GM10266 (cell line): ENCODE measurements at regions not wholly inside any gene's neighbourhood (a gene's known extent, or its start where the extent isn't known, plus 50 kb on each side); places are given as distances from the start of the nearest gene placed in this dataset.

Source experiments
- DNase-seq: peaks from one replicate; pipeline ENCODE4 v3.0.0; 2012; ENCODE audit errors: extremely low spot score
- CTCF ChIP-seq: IDR thresholded peaks from 2 replicates; pipeline ENCODE4 v1.5.1; 2012; ENCODE audit warnings: mild to moderate bottlenecking, low read depth; ENCODE audit not compliant: control insufficient read depth, insufficient read depth; ENCODE audit errors: missing control alignments

DNA sequence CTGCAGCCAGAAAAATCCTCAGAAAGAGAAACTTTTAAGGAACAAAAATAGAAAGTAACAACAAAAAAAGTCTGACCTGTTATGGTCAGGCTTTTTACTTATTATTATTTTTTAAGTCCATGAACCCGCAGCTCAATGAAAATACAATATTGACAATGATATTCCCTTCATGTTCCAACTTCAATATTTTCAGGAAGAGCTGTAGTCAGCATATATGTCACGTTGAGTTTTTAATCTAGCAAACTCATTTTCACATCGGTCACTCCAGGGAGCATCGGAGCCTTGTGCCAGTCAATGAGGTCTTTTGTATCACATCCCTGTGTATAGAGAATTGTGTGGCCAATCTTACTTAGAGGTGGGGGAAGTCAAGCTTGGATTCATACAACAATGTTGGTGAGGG, 568.4 kb upstream of the GCFC2 start:
- DNase-seq, result no peak
- TF ChIP-seq CTCF, result no peak

GRCh38 chr2:76275788-76276187, 565.1 kb upstream of the GCFC2 start:
- TF ChIP-seq CTCF, result no peak
- DNase-seq, result no peak

- no peak for DNase-seq
- no peak for TF ChIP-seq CTCF
These were observed 564.0 kb upstream of the GCFC2 start for GRCh38 chr2:76274676-76275075.

DNA sequence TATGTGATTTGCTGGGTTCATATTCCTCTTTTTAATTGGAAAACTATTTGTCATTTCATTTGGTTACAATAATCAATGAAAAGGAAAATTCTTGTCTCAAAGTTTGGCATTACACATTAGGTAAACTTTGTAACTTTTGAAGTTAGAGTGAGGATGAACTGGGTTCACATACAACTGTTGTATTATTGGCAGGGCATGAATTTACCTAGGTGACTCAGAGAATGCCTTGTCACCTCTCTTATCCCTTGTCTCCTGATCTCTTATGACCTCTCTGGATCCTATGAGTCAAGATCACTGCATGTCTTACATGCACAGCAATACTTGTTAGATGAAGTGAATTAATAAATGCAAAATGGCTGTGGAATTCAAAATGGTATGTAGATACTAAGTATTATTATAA, 563.4 kb upstream of the GCFC2 start:
- no peak for TF ChIP-seq CTCF
- DNase-seq, result no peak

DNA sequence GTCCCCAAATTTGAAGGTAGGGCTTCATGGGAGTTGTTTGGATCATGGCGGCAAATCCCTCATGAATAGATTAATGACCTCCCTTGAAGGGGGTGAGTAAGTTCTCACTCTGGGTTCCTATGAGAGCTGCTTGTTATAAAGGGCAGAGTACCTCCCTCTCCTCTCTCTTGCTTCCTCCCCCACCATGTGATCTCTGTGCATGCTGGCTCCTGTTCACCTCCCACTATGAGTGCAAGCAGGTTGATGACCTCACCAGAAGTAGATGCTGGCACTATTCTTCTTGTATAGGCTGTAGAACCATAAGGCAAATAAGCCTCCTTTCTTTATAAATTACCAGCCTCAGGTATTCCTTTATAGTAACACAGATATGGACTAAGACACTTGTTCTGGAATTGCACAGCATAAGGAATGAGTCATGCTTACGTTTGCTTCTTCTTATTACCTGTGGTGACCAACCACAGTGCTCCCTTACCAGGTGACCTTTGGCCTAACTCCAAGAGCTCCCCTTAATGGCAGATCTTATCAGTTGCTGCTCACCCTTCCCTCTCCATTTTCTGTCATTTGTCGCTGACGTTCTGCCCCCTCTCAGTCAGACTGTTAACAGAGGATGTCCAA, 559.5 kb upstream of the GCFC2 start:
- no peak for DNase-seq
- no peak for TF ChIP-seq CTCF

DNA sequence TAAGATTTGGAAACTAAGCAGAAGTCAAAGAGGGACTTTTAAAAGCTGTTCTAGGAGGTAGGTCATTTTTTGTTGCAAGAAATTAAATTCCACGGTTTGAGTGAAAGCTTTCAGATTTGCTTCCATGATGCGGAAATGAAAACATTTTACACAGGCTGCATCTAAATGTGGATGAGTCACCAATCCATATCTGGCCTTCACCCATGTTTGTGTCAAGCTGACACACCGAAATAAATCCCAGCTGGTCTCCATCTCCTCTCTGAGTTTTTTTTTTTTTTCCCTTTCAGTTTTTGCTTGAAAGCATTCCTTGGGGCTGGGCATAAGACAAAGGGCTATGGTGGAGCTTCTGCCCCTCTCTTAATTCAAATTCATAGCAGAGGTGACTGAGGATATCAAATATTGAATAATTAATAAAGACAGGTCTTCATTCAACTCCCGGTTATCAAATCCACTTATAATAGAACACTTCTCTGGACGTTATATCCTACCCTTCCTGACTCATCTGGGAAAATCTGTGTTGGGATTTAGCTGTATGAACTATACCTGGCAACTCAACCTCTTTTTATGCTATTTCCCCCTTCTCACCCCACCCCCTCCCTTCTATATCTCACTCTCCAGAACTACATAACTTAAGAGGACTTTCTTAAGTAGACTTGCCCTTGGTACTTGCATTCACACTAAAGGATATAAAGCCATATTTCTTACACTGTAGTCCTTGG, 558.3 kb upstream of the GCFC2 start:
- DNase-seq, result no peak
- no peak for TF ChIP-seq CTCF

GRCh38 chr2:76268484-76268883, 557.8 kb upstream of the GCFC2 start:
- no peak for DNase-seq
- TF ChIP-seq CTCF, result no peak
